ENCODE measurements at regions not wholly inside any gene's neighbourhood (a gene's known extent, or its start where the extent isn't known, plus 50 kb on each side); places are given as distances from the start of the nearest gene placed in this dataset.
A peak's percentile ranks its signal among the peaks of the same experiment; 100 is the strongest.

GRCh38 chr2:160650196-160651118 is 156.8 kb upstream of the RBMS1 start:
- CTCF ChIA-PET: interaction anchor here (1.4 kb wide), 1 partner anchor 44 kb away, joined by 4 read pairs; no protein-coding TSS in a partner anchor
- peaks cover 14% of the 10 kb centered on the region for H3K4me1 ChIP-seq
- H3K4me2 ChIP-seq: peak overlapping the region; percentile 38
- TF ChIP-seq JUN (IDR thresholded peaks at IDR 0.05) (no peak), ESRRA (IDR thresholded peaks at IDR 0.05; ENCODE audit: borderline replicate concordance, low read length) (no peak), TP53 (CRISPR knock-in tag; IDR thresholded peaks at IDR 0.05) (no peak), TFCP2L1 (CRISPR knock-in tag; IDR thresholded peaks at IDR 0.05) (no peak), CHD4 (IDR thresholded peaks at IDR 0.05; ENCODE audit: borderline replicate concordance) (no peak), RARB (CRISPR knock-in tag; IDR thresholded peaks at IDR 0.05) (no peak), KDM5A (IDR thresholded peaks at IDR 0.05) (no peak), ATOH8 (CRISPR knock-in tag; IDR thresholded peaks at IDR 0.05; ENCODE audit: low read depth) (no peak), HEYL (CRISPR knock-in tag; IDR thresholded peaks at IDR 0.05) (no peak), FOSL2 (IDR thresholded peaks at IDR 0.05) (no peak), FOSL2 (CRISPR knock-in tag; IDR thresholded peaks at IDR 0.05) (peak; percentile 51; the same call in 1 of the 2 replicates), JUNB (IDR thresholded peaks at IDR 0.05) (0 out of 2 replicates have a peak, but pooled peaks have one; percentile 26), CEBPB (IDR thresholded peaks at IDR 0.05) (no peak), EP300 (IDR thresholded peaks at IDR 0.05) (no peak), FOXS1 (CRISPR knock-in tag; IDR thresholded peaks at IDR 0.05) (no peak), ZFP36 (IDR thresholded peaks at IDR 0.05; ENCODE audit: borderline replicate concordance, partially characterized antibody) (no peak), NFE2L2 (conservative IDR thresholded peaks at IDR 0.05; ENCODE audit: low read length) (no peak), CTCF (IDR thresholded peaks at IDR 0.05) (no peak)
- WGBS (ENCODE audit: missing lambda C conversion rate): 24% methylated on average over 3 of the region's 3 CpGs
- FAIRE-seq (no peak), ATAC-seq (peak in 1 of 2 experiments; percentile 37; a peak in 1 of 6 replicates), DNase-seq (ENCODE audit: low read depth in 1 of 2, low spot score in 1 of 2) (no peak)
- no peak overlapping the region for H3K4me3 ChIP-seq
- POLR2A ChIA-PET: no interaction called here
- H3K9me3 ChIP-seq: no peaks in the 10 kb centered on the region
- peak overlapping the region in 1 of 2 experiments; percentile 5; a peak in 2 of 6 replicates for H3K27ac ChIP-seq

- no peak overlapping the region for H3K4me2 ChIP-seq
- TF ChIP-seq FOXS1 (CRISPR knock-in tag; IDR thresholded peaks at IDR 0.05): no peak
- TF ChIP-seq EHF (CRISPR knock-in tag; IDR thresholded peaks at IDR 0.05): no peak
- no peak for TF ChIP-seq HMGXB4 (CRISPR knock-in tag; IDR thresholded peaks at IDR 0.05; ENCODE audit: borderline replicate concordance)
- no peak for TF ChIP-seq CBX2 (IDR thresholded peaks at IDR 0.05; ENCODE audit: borderline replicate concordance, low read depth)
- no peak for TF ChIP-seq NR3C1 (IDR thresholded peaks at IDR 0.05)
- TF ChIP-seq GATA3 (IDR thresholded peaks at IDR 0.05; ENCODE audit: borderline replicate concordance): no peak
- TF ChIP-seq MAFK (IDR thresholded peaks at IDR 0.05; ENCODE audit: partially characterized antibody): no peak
- TF ChIP-seq POLR2AphosphoS2 (conservative IDR thresholded peaks at IDR 0.05; ENCODE audit: low read length): no peak
- TF ChIP-seq RARB (CRISPR knock-in tag; IDR thresholded peaks at IDR 0.05): no peak
- no peak for TF ChIP-seq ZSCAN20 (CRISPR knock-in tag; IDR thresholded peaks at IDR 0.05)
- no peak for TF ChIP-seq HOXB5 (CRISPR knock-in tag; IDR thresholded peaks at IDR 0.05)
- TF ChIP-seq POLR2A (IDR thresholded peaks at IDR 0.05; ENCODE audit: low read length): no peak
- TF ChIP-seq CHD4 (IDR thresholded peaks at IDR 0.05; ENCODE audit: borderline replicate concordance): no peak
- ChIA-PET POLR2A (no interaction called here), CTCF (interaction anchor here (0.8 kb wide), 1 partner anchor 12 kb away, joined by 3 read pairs; no protein-coding TSS in a partner anchor)
- no peaks in the 10 kb centered on the region for H3K9me3 ChIP-seq
- DNase-seq (ENCODE audit: low read depth in 1 of 2, low spot score in 1 of 2) (no peak), ATAC-seq (no peak), FAIRE-seq (no peak)
- H3K27ac ChIP-seq: no peak overlapping the region
- H3K4me3 ChIP-seq: no peak overlapping the region
- WGBS (ENCODE audit: missing lambda C conversion rate): 76% methylated on average over 4 of the region's 4 CpGs
- peaks cover 14% of the 10 kb centered on the region for H3K4me1 ChIP-seq
Observed at GRCh38 chr2:160651416-160652200, 158.0 kb upstream of the RBMS1 start.
